ENCODE measurements at regions not wholly inside any gene's neighbourhood (a gene's known extent, or its start where the extent isn't known, plus 50 kb on each side); places are given as distances from the start of the nearest gene placed in this dataset.

DNA sequence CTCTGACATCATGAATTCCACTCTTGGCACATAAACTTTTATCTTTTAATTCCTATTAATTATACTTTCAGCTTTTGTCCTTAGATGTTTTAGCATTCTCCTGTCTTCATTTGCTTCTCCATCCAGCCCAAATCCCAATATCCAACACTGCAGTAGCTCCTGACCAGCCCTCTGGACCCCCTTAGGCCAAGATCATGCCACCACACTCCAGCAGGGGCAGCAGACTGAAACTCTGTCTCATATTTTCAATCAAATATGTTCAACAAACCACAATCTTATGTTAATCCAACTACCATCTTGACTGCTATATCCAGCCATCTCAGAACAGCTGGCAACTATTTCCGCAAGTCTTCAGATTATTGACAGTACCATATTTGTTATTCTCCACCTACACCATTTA lies 315.8 kb upstream of the ROBO2 start:
- DNase-seq: no peak

DNA sequence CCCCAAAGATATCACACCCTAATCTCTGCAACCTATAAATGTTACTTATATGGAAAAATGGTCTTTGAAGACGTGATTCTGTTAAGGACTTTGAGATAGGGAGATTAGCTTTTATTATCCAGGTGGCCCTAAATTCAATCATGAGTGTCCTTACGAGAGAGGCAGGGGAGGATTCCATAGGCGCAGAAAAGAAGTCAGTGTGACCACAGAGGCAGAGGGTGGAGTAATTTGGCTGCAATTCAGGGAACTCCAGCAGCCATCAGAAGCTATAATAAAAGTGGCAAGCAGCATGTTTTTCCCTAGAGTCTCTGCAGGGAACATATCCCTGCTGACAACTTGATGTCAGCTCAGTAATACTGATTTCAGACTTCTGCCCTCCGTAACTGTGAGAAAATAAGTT lies 315.2 kb upstream of the ROBO2 start:
- no peak for DNase-seq

- no peak for DNase-seq
Observed at GRCh38 chr3:76726034-76726433, 313.9 kb upstream of the ROBO2 start.

DNA sequence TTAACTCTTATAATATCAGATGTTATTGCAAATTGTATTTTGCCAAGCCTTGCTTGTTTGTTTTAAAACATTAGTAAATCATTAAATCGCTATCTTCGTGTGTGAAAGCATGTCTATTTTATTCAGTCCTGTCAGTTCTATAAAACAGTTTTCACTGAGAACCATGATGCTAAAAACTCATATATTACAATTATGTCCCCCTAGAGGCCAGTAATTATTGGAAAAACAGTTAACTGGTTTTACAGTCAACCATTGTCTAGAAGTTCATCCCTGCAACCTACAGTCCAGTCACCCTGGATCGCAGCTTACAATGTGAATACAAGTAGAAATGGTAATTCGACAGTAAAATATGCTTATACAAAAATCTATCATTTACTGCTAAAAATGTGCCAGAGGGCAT lies 311.5 kb upstream of the ROBO2 start:
- DNase-seq: no peak

DNA sequence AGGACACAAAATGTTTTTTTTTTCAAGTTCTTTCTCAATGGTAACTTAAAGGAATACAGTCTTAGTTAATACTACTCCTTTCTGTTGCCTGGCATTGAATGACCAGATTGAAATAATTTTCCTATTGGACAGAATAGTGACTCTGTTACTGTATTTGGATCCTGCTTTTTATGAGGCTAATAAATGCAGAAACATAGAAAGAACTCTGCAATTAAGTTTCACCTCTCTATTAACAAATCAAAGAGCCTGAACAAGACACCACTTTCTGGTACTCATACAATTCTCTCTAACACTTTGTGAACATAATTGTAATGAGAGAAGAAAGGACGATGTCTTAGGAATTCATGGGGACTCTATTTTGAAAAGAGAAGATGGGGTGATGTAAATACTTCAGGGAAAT lies 308.4 kb upstream of the ROBO2 start:
- no peak for DNase-seq

DNA sequence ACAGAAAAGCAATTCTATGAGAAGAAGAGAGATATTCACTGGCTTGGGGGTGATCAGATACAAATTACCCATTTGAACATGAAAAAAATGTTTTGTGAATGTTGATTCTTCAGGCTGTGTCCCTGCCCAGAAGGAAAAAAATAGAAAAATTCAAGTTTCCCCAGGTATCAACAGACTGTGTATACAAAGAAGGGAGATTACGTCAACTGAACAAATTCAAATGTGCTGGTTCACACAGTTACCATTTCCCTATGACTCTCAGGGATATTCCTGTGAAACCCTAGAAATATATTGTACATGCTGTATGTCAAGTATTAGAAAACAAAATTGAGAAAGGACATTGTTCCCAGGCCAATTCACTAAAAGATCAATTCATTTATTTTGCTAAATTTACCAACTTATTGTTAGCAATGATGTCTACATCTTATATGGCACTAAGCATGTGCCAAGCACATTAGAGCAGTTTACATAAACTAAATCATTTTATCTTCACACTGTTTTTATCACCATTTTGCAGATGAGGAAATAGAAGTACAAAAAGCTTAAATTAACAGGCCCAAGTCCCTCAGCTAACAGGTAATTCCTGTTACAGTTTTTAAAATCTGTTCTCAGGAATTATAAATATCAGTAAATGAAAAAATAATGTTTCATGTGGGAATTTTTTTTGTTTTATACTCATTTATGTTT lies 306.7 kb upstream of the ROBO2 start:
- no peak for DNase-seq

DNA sequence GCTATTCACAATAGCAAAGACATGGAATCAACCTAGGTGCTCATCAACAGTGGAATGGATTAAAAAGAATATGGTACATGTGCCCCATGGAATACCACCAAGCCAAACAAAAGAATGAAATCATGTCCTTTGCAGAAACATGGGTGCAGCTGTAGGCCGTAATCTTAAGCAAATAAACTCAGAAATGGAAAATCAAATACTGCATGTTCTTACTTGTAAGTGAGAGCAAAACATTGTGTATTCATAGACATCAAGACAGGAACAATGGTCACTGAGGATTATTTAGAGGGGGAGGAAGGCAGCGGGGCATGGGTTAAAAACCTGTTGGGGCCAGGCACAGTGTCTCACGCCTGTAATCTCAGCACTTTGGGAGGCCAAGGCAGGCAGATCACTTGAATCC lies 304.7 kb upstream of the ROBO2 start:
- DNase-seq: no peak

DNA sequence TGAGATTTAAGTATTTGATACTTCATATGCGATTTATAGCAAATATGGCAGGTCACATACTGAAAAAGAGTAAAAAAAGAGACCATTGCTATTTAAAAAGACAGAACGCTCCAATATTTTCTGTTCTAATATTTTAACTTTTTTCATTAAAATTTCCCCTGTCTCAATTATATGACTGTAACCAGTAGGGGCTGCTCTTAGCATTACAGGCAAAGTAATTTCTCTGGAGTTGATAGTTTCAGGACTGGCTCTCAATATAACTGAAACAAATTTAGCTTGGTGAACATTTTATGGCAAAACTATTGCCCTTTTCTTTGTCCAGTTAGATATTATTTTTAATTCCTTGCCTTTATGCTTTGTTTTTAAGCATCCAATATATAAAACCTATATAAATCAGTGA lies 286.3 kb upstream of the ROBO2 start:
- DNase-seq: no peak

GRCh38 chr3:76754247-76754646 lies 285.7 kb upstream of the ROBO2 start:
- no peak for DNase-seq

DNA sequence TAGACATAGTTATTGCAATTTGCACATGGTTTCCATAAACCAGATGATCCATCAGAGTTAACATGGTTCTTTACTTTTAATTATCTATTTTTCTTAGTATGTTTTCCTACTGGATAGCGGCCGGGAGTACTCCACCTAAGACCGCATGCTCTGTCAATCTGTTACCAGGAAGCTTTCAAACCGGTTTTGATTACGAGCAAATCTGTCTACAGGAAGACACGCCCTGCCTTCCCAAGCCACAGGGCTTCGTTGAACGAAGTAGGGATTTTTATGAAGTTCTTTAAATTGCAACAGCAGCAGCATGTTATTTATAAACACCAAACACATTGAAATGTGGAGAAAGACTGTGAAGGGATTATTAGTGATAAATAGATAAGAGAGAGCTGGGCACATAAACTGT lies 283.3 kb upstream of the ROBO2 start:
- no peak for DNase-seq

- DNase-seq: no peak
Observed at GRCh38 chr3:76760336-76760735, 279.6 kb upstream of the ROBO2 start.

DNA sequence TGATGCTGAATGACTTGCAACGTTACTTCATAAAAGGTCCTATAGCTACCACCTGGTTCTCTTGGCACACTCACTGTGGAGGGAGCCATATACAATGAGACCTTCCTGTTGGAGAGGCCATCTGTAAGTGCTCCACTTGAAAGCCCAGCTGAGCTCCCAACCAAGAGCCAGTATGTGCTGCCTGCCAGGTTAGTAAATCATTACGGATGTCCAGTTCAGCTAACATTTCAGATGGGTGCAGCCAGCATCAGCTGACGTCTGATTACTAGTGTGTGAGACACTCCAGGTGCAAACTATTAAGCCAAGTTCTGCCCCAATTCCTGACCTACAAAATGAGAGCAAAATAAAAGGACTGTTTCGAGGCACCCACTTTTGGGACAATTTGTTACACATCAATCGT lies 274.4 kb upstream of the ROBO2 start:
- DNase-seq: no peak

DNA sequence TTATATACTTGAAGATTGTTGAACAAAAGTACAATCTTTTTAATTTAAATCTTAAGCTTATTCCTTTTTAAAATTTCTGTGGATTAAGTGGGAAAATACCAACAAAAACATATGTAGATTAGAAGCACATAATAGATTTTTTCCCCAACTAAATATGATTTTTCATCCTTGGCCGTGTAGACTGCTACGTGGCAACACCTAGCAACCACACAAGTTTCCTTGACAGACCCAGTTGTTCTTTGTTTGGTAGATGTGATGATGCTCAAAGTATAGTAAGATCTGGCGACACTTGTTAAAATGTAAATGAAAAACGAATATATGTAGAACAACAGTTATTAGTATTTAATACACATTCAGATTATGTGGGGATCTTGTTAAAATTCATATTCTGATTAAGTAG lies 271.0 kb upstream of the ROBO2 start:
- no peak for DNase-seq

GRCh38 chr3:76776927-76777326 lies 263.0 kb upstream of the ROBO2 start:
- DNase-seq: no peak

DNA sequence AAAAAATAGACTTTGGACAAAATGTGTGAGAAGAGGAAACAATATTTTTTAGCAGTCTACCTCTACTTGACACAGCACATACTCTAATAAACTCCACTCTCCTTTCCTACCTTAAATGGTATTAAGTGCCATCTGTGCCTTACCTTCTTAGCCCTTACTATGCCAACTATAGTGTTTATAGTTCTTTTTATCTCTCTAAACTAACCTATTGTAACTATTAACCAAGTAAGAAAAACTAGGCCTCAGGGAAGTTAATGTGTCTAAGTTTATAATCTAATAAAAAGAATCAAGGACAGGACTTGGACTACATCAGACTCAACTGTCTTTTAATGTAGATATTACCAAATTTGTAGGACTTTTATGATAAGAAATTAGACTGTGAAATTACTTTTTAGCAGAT lies 251.7 kb upstream of the ROBO2 start:
- DNase-seq: no peak

GRCh38 chr3:76789237-76789636 lies 250.7 kb upstream of the ROBO2 start:
- DNase-seq: no peak

GRCh38 chr3:76811418-76811817 lies 228.5 kb upstream of the ROBO2 start:
- DNase-seq: no peak

GRCh38 chr3:76812649-76813242 lies 227.2 kb upstream of the ROBO2 start:
- DNase-seq: no peak

DNA sequence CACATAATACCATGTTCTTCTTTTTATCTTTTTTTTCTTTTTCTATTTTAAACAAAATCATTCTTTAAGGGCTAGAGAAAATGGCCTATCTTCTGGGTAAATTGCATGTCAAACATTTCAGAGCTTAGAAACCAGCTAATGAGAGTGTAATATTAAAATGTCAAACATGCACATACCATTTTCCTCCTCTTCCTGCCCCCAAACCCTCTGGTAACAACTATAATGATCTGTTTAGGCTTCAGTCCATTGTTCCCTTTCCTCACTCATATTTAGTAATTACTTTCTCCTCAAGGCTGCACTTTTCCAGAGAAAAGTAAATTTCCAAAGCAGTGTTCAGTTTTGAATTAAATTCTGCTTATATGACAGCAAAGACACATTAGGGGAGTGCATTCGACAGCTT lies 224.3 kb upstream of the ROBO2 start:
- no peak for DNase-seq

DNA sequence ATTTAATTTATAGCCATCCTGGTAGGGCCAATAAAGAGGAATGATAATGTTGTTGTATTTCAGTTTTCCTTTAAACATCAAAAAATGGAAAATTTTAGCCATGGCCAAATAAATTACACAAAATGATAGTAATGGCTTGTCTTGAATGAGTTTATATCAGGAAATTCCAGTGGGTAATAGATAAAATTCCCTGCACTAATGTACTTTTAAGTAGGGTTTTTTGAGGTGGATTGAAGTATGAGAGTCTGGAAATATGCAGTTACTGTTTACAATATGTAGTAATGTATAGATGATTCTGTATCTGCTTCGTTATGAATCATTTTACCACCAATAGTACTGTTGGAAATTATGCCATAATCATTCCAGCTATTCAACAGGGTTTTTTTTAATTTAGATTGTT lies 219.4 kb upstream of the ROBO2 start:
- no peak for DNase-seq

GRCh38 chr3:76824658-76825240 lies 215.2 kb upstream of the ROBO2 start:
- no peak for DNase-seq

DNA sequence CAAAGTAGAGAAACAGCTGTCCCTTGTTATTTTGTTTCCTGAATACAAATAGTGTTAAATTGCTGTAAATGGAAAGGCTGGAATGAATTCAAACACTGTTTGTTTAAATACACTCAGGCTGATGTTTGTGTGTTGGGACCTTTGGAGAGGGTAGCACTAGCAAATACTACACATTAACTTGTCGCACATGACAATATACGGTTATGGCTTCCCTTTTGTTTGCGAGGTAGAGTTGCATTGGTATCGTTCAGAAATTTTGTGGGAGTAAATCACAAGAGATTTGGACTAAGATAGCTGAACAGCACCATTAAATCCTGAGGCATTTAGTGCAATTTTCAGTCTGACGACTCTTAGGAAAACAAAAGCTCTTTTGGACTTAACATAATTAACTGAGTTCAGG lies 213.0 kb upstream of the ROBO2 start:
- no peak for DNase-seq

GRCh38 chr3:76827701-76828226 lies 212.1 kb upstream of the ROBO2 start:
- no peak for DNase-seq

- no peak for DNase-seq
Observed at GRCh38 chr3:76834657-76835056, 205.2 kb upstream of the ROBO2 start.

- DNase-seq: no peak
Observed at GRCh38 chr3:76841747-76842146, 198.2 kb upstream of the ROBO2 start.

All from suppressor macrophage treated with lipopolysaccharide for 4 hours (primary cell).